BLaER1 treated with 17β-estradiol and CSF1 and Interleukin-3, amounts not matched to agents 10 nM and 100 nM (cell line): ENCODE measurements at regions not wholly inside any gene's neighbourhood (a gene's known extent, or its start where the extent isn't known, plus 50 kb on each side); places are given as distances from the start of the nearest gene placed in this dataset.
A peak's percentile ranks its signal among the peaks of the same experiment; 100 is the strongest.

Experiments
- H3K27ac ChIP-seq, 11 experiments: shearing (Covaris generic); formaldehyde crosslinking; 2 replicates each; pipeline ENCODE4 v1.8.1; 2022
- H3K27me3 ChIP-seq, 11 experiments: shearing (Covaris generic); formaldehyde crosslinking; 2 replicates each; pipeline ENCODE4 v1.8.1; 2022
- H3K36me3 ChIP-seq, 11 experiments: shearing (Covaris generic); formaldehyde crosslinking; 2 replicates each; pipeline ENCODE4 v1.8.1; 2022
- H3K4me1 ChIP-seq, 10 experiments: shearing (Covaris generic); formaldehyde crosslinking; 2 replicates each; pipeline ENCODE4 v1.8.1; 2022
- H3K4me2 ChIP-seq, 11 experiments: shearing (Covaris generic); formaldehyde crosslinking; 2 replicates each; pipeline ENCODE4 v1.8.1; 2022
- H3K4me3 ChIP-seq, 10 experiments: shearing (Covaris generic); formaldehyde crosslinking; 2 replicates each; pipeline ENCODE4 v1.8.1; 2022
- H3K9ac ChIP-seq, 11 experiments: shearing (Covaris generic); formaldehyde crosslinking; 2 replicates each; pipeline ENCODE4 v1.8.1; 2022
- H3K9me3 ChIP-seq, 11 experiments: shearing (Covaris generic); formaldehyde crosslinking; replicated peaks in 1 of 11; 2 replicates each; pipeline ENCODE4 v1.8.1; 2022
- H4K20me1 ChIP-seq, 11 experiments: shearing (Covaris generic); formaldehyde crosslinking; 2 replicates each; pipeline ENCODE4 v1.8.1; 2022
- Cebpa-rat ChIP-seq, 11 experiments: shearing (Covaris generic); IDR thresholded peaks; 2 replicates each; pipeline ENCODE4 v1.8.1; 2022

GRCh38 chr1:95321531-95321930 is 87.5 kb downstream of the RWDD3 start:
- H3K9ac ChIP-seq, result no peak overlapping the region
- peaks cover 14 to 37% (median 16%) of the 10 kb centered on the region in 10 experiments for H3K4me1 ChIP-seq
- H3K27ac ChIP-seq, result no peak overlapping the region
- no peak overlapping the region for H3K4me3 ChIP-seq
- no peaks in the 10 kb centered on the region for H3K9me3 ChIP-seq
- no peak for TF ChIP-seq Cebpa-rat (IDR thresholded peaks at IDR 0.05)
- H3K36me3 ChIP-seq, result no peaks in the 10 kb centered on the region
- H3K4me2 ChIP-seq, result 0 out of 22 replicates have a peak overlapping the region, but pooled peaks of 1 of the 11 experiments have one; percentile 5
- H4K20me1 ChIP-seq, result no peaks in the 10 kb centered on the region
- no peaks in the 10 kb centered on the region for H3K27me3 ChIP-seq

GRCh38 chr1:95323123-95323522 is 89.1 kb downstream of the RWDD3 start:
- no peak overlapping the region for H3K27ac ChIP-seq
- H3K9me3 ChIP-seq, result no peaks in the 10 kb centered on the region
- no peak for TF ChIP-seq Cebpa-rat (IDR thresholded peaks at IDR 0.05)

GRCh38 chr1:95325349-95325748 is 91.3 kb downstream of the RWDD3 start:
- H3K27me3 ChIP-seq, result no peaks in the 10 kb centered on the region
- H3K27ac ChIP-seq, result peak overlapping the region in 4 of 11 experiments; percentile 12 to 50 (median 38); a peak in 6 of 22 replicates
- peak overlapping the region; percentile 29 to 74 (median 56); a peak in 20 of 22 replicates for H3K4me2 ChIP-seq

More at GRCh38 chr1:95323123-95323522, 89.1 kb downstream of the RWDD3 start:
- Histone ChIP-seq H3K4me2 (peak overlapping the region in 1 of 11 experiments; percentile 28; a peak in 1 of 22 replicates), H3K27me3 (no peaks in the 10 kb centered on the region), H3K4me3 (no peak overlapping the region), H3K36me3 (no peaks in the 10 kb centered on the region), H4K20me1 (no peaks in the 10 kb centered on the region), H3K9ac (no peak overlapping the region), H3K4me1 (peaks cover 14 to 53% (median 18%) of the 10 kb centered on the region in 10 experiments)

GRCh38 chr1:95326023-95326422 is 92.0 kb downstream of the RWDD3 start:
- Histone ChIP-seq H3K27ac (peak overlapping the region in 8 of 11 experiments; percentile 2 to 49 (median 19); a peak in 8 of 22 replicates), H3K36me3 (no peaks in the 10 kb centered on the region), H3K4me3 (no peak overlapping the region), H4K20me1 (no peaks in the 10 kb centered on the region), H3K9ac (no peak overlapping the region), H3K4me2 (peak overlapping the region; percentile 29 to 74 (median 56)), H3K4me1 (peaks cover 14 to 56% (median 18%) of the 10 kb centered on the region in 10 experiments), H3K27me3 (no peaks in the 10 kb centered on the region), H3K9me3 (no peaks in the 10 kb centered on the region)
- TF ChIP-seq Cebpa-rat (IDR thresholded peaks at IDR 0.05), result peak in 2 of 11 experiments; percentile 20 to 33; a peak in 1 of 22 replicates

More at GRCh38 chr1:95325349-95325748, 91.3 kb downstream of the RWDD3 start:
- Histone ChIP-seq H3K9me3 (no peaks in the 10 kb centered on the region), H3K4me1 (peaks cover 14 to 56% (median 18%) of the 10 kb centered on the region in 10 experiments), H4K20me1 (no peaks in the 10 kb centered on the region), H3K9ac (no peak overlapping the region), H3K4me3 (no peak overlapping the region), H3K36me3 (no peaks in the 10 kb centered on the region)
- TF ChIP-seq Cebpa-rat (IDR thresholded peaks at IDR 0.05), result no peak

GRCh38 chr1:95332754-95333153 is 98.7 kb downstream of the RWDD3 start:
- no peak for TF ChIP-seq Cebpa-rat (IDR thresholded peaks at IDR 0.05)
- H3K27me3 ChIP-seq, result no peaks in the 10 kb centered on the region
- H3K4me3 ChIP-seq, result no peak overlapping the region
- H3K36me3 ChIP-seq, result no peaks in the 10 kb centered on the region
- no peaks in the 10 kb centered on the region for H4K20me1 ChIP-seq
- no peak overlapping the region for H3K27ac ChIP-seq
- H3K9me3 ChIP-seq, result peaks cover 0 to under 1% (median 0%) of the 10 kb centered on the region in 11 experiments; a peak in 1 of 22 replicates
- no peak overlapping the region for H3K4me2 ChIP-seq
- no peak overlapping the region for H3K9ac ChIP-seq
- peaks cover 0 to 6% (median 0%) of the 10 kb centered on the region in 10 experiments; a peak in 6 of 20 replicates for H3K4me1 ChIP-seq

GRCh38 chr1:95339377-95339776 is 105.4 kb downstream of the RWDD3 start:
- no peak overlapping the region for H3K4me3 ChIP-seq
- H3K4me1 ChIP-seq, result no peaks in the 10 kb centered on the region
- H3K9ac ChIP-seq, result no peak overlapping the region
- no peak for TF ChIP-seq Cebpa-rat (IDR thresholded peaks at IDR 0.05)
- no peak overlapping the region for H3K4me2 ChIP-seq
- H3K36me3 ChIP-seq, result no peaks in the 10 kb centered on the region
- no peaks in the 10 kb centered on the region for H3K27me3 ChIP-seq
- H3K9me3 ChIP-seq, result peaks cover 0 to 16% (median 0%) of the 10 kb centered on the region in 11 experiments; a peak in 2 of 22 replicates
- H4K20me1 ChIP-seq, result no peaks in the 10 kb centered on the region
- no peak overlapping the region for H3K27ac ChIP-seq

- H3K4me2 ChIP-seq, result no peak overlapping the region
- H4K20me1 ChIP-seq, result no peaks in the 10 kb centered on the region
- no peaks in the 10 kb centered on the region for H3K4me1 ChIP-seq
- H3K9ac ChIP-seq, result no peak overlapping the region
- TF ChIP-seq Cebpa-rat (IDR thresholded peaks at IDR 0.05), result no peak
- H3K4me3 ChIP-seq, result no peak overlapping the region
- no peak overlapping the region for H3K27ac ChIP-seq
- no peaks in the 10 kb centered on the region for H3K36me3 ChIP-seq
- H3K9me3 ChIP-seq, result peaks cover 0 to 16% (median 0%) of the 10 kb centered on the region in 11 experiments; a peak in 2 of 22 replicates
- H3K27me3 ChIP-seq, result no peaks in the 10 kb centered on the region
Observed at GRCh38 chr1:95340061-95340460, 106.1 kb downstream of the RWDD3 start.

- Histone ChIP-seq H4K20me1 (no peaks in the 10 kb centered on the region), H3K36me3 (no peaks in the 10 kb centered on the region), H3K9me3 (no peaks in the 10 kb centered on the region), H3K9ac (no peak overlapping the region), H3K4me2 (peak overlapping the region in 1 of 11 experiments; percentile 17; a peak in 1 of 22 replicates), H3K27me3 (no peaks in the 10 kb centered on the region), H3K4me3 (no peak overlapping the region), H3K4me1 (peaks cover 0 to 8% (median 0%) of the 10 kb centered on the region in 10 experiments; a peak in 1 of 20 replicates), H3K27ac (no peak overlapping the region)
- TF ChIP-seq Cebpa-rat (IDR thresholded peaks at IDR 0.05), result no peak
Observed at GRCh38 chr1:95352767-95353166, 118.8 kb downstream of the RWDD3 start.

GRCh38 chr1:95353194-95353593 is 119.2 kb downstream of the RWDD3 start:
- H4K20me1 ChIP-seq, result no peaks in the 10 kb centered on the region
- no peak overlapping the region for H3K4me3 ChIP-seq
- H3K27me3 ChIP-seq, result no peaks in the 10 kb centered on the region
- TF ChIP-seq Cebpa-rat (IDR thresholded peaks at IDR 0.05), result no peak
- H3K9me3 ChIP-seq, result no peaks in the 10 kb centered on the region
- H3K27ac ChIP-seq, result no peak overlapping the region
- H3K36me3 ChIP-seq, result no peaks in the 10 kb centered on the region
- peaks cover 0 to 8% (median 0%) of the 10 kb centered on the region in 10 experiments; a peak in 1 of 20 replicates for H3K4me1 ChIP-seq
- no peak overlapping the region for H3K4me2 ChIP-seq
- H3K9ac ChIP-seq, result no peak overlapping the region

GRCh38 chr1:95364546-95364945 is 130.5 kb downstream of the RWDD3 start:
- TF ChIP-seq Cebpa-rat (IDR thresholded peaks at IDR 0.05), result no peak
- H3K4me1 ChIP-seq, result no peaks in the 10 kb centered on the region
- no peak overlapping the region for H3K4me3 ChIP-seq
- no peaks in the 10 kb centered on the region for H4K20me1 ChIP-seq
- H3K27me3 ChIP-seq, result no peaks in the 10 kb centered on the region
- no peak overlapping the region for H3K4me2 ChIP-seq
- H3K27ac ChIP-seq, result no peak overlapping the region
- H3K9ac ChIP-seq, result no peak overlapping the region
- H3K9me3 ChIP-seq, result 0 out of 22 replicates have a peak, but pooled peaks cover 0 to 4% (median 0%) of the 10 kb centered on the region in 11 experiments
- H3K36me3 ChIP-seq, result no peaks in the 10 kb centered on the region
